ENCODE measurements at regions not wholly inside any gene's neighbourhood (a gene's known extent, or its start where the extent isn't known, plus 50 kb on each side); places are given as distances from the start of the nearest gene placed in this dataset.
"Not testable (repeated sequence)": the region's sequence is repeated elsewhere in the genome, so short reads cannot be mapped to it uniquely, and the experiment has no call there.

DNA sequence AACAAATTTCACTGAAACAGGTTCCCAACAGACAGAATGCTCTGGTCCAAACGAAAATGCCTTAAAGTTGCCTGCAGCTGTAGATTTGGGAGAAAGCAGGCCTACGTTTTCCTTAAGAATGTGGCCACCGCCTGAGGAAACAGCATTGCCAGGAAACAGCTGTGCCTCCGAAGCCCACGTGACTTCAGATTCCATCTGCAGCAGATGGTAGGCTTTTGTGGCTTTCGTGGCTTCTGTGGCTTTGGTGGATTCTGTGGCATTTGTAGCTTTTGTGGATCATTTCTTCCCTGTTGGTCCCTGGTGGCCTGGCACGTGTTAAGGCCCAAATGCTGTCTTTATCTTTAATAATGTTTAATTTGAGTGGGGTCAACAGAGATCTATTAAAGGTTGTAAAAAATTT is 222.9 kb downstream of the TTLL2 start:
- DNase-seq (ENCODE audit: low read depth): no peak

DNA sequence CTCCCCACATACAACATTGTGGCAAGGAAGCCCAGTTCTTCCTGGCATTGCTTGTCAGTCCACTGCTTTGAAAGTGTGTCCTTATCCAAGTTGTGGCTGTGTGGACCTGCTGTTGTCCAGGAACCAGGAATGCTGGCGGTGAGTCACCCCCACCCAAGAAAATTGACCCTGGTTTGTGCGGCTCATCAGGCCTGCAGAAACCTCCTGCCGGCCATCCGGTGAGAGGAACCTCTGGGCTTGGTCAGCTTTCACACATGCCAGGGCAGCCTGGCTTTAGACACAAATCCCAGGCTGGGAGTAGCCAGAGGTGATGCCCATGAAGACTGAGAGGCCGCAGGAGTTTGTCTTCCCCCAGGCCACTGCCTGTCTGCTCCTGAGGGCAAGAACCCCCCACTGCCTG is 223.6 kb downstream of the TTLL2 start:
- no peak for DNase-seq (ENCODE audit: low read depth)

- DNase-seq (ENCODE audit: low read depth): no peak
These were observed 224.3 kb downstream of the TTLL2 start for GRCh38 chr6:167549213-167549612.

DNA sequence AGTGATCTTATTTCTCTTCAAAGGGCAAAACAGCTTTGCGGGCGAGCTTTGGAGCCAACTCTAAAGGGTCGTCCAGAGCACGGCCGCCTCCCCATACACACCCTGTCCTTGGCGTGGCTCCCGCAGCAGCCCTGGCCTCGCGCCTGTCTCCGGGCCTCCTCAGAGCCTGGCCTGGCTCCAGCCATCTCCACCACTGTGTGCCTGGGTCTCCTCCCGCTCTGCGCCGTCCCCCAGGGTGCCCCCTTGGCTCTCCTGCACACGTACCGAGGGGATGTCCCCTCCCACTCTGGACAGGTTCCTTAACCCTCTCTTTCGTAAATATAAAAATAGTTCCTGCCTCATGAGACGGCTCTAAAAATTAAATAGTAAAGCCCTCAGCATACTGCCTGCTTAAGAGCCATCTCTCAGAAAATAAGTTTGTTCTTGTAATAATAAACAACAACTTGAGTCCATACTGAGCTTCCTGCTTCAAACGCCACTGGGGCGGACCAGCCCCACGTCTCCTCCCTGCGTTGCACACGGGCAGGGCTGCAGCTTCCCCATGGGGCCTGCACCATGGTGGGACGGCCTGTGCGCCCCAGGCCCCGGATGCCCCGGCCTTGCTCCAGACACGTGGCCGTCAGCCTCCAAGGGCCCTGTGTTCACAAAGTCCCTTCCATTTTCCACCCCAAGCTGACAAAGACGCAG is 226.2 kb downstream of the TTLL2 start:
- no peak for DNase-seq (ENCODE audit: low read depth)

DNA sequence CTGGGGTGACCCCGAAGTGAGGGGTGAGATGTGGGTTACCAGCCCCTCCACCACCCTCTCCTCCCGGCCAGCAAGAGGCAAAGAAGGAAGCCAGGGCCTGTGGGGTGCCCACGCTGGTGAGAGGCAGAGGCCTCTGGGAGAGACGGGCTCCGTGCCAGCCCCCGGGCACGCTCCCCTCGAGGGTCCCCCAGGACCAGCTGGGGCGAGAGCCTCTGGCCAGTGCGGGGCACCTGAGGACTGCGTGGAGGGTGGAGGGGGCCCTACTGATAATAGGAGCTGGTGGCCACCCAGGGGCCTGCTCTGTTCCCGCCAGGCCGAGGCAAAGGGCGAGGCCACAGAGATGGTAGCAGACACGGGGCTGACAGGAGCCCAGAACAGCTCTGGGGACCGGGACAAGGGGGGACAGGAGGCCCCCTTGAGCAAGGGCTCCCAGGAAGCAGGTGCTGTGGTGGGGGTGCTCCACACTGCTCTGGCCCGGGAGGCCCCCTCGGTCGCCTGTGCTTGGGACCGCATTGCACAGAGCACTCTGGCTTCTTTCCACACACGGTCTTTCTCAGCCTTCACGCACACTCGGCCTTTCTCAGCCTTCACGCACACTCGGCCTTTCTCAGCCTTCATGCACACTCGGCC is 226.9 kb downstream of the TTLL2 start:
- DNase-seq (ENCODE audit: low read depth): no peak

DNA sequence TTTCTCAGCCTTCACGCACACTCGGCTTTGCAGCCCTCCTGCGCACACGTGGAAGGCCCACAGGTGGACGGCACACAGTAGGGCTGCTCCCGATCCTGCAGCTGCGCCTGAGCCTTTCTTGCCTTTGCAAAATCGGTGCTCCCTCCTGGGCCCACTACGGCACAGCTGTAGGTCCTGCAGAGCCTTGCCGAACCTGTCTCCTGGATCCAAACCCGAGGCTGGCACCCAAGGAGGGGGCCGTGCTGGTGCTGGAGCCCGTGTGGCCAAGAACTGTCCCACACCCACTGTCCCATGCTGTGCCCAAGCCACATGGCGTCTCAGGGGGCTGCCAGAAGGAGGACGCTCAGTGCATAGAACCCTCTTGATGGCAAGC is 227.4 kb downstream of the TTLL2 start:
- DNase-seq (ENCODE audit: low read depth): no peak

- no peak for DNase-seq (ENCODE audit: low read depth)
These were observed 228.3 kb downstream of the TTLL2 start for GRCh38 chr6:167552961-167553735.

GRCh38 chr6:167553736-167554119 is 228.8 kb downstream of the TTLL2 start:
- no peak for DNase-seq (ENCODE audit: low read depth)

DNA sequence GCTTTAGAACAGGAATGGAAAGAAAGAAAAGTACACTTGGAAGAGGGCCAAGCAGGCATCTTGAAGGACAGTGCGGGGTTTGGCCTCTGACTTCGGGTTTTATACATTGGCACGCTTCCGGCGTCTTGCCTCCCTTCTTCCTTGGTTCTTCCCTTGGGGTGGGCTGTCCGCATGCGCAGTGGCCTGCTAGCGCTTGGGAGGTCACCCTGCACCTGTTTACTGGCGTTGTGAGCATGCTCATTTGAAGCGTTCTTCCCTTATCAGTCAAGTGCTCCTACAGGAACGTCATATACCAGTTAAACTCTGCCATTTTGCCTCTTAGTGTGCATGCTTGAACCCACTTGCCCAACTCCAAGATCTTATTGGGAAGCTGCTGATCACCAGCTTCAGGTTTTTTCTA is 230.0 kb downstream of the TTLL2 start:
- DNase-seq (ENCODE audit: low read depth): no peak

DNA sequence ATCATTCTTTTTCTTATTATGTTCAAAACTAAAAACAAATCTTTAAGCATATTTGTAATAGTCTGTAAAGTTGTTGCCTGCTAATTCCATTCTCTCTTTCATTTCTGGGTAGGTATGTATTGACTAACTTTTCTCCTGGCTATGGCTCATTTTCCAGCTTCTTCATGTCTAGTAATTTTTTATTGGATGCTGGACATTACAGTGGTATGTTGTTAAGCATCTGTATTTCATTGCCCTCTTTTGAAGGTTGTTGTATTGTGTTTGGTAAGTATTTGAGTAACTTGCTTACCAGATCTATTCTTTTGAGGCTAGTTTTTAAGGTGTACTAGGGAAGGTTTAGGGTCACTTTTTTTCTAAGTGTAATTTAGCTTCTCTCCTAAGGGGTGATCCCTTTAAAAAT is 230.9 kb downstream of the TTLL2 start:
- DNase-seq (ENCODE audit: low read depth): no peak

DNA sequence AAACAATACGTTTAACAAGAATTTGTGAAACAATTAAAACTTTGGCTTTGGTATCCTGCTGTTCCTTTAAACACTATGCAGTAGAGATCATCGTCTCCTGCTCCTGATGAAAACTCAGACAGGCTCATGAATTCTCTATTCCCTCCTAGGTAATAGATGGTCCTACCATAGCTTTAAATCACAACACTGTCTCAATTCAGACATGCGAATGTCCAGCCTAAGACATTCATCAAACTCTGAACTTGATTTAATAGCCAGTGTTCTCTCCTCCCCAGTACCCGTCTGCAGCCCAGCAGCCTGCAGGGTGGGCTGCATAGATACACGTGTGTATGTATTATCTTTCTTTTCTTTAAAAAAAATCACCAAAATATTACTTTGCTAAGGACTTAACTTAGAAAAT is 232.8 kb downstream of the TTLL2 start:
- DNase-seq (ENCODE audit: low read depth): no peak

GRCh38 chr6:167558246-167559177 is 233.6 kb downstream of the TTLL2 start:
- no peak for DNase-seq (ENCODE audit: low read depth)

GRCh38 chr6:167559675-167560479 is 235.0 kb downstream of the TTLL2 start:
- DNase-seq (ENCODE audit: low read depth): no peak

- no peak for DNase-seq (ENCODE audit: low read depth)
These were observed 236.0 kb downstream of the TTLL2 start for GRCh38 chr6:167560673-167561569.

DNA sequence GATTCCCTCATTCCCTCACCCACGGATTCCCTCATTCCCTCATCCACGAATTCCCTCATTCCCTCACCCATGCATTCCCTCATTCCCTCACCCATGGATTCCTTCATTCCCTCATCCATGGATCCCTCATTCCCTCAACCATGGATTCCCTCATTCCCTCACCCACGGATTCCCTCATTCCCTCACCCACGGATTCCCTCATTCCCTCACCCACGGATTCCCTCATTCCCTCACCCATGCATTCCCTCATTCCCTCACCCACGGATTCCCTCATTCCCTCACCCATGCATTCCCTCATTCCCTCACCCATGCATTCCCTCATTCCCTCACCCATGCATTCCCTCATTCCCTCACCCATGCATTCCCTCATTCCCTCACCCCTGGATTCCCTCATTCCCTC is 238.0 kb downstream of the TTLL2 start:
- not testable (repeated sequence) for DNase-seq (ENCODE audit: low read depth)

DNA sequence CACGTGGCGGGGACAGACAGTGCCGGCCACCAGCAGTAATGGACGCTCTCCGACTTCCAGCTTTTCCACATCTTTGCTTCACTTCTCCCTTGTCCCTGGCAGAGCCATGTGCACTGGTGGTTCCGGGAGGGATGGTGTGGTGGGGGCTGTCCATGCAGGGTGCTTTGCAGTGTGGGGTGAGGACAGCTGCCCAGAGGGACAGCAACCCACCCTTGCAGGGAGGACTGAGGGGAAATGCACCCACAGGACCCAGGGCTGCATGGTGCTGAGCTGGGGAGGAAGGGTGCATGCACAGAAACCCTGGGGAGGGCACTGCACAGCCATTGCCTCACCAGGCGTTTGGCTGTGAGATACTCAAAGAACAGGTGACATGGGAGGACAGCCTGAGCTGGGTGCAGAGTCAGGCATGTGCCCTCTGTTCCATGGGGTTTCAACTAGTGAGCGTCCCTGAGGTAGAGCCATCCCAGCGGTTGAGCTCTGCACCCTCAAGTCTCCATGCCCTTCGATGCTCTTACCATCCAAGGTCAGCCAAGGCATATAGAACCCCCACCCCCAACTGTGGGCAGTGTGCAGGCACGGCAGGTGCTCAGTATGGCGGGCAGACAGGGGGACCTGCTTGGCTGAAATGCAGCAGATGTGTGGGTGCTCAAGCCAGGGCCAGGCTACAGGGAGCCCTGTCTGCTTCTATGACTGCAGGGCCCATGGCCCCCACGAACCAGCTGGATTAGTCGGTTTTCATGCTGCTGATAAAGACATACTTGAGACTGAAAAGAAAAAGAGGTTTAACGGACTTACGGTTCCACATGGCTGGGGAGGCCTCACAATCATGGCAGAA is 239.7 kb downstream of the TTLL2 start:
- DNase-seq (ENCODE audit: low read depth): no peak

- no peak for DNase-seq (ENCODE audit: low read depth)
These were observed 240.5 kb downstream of the TTLL2 start for GRCh38 chr6:167565388-167565787.

DNA sequence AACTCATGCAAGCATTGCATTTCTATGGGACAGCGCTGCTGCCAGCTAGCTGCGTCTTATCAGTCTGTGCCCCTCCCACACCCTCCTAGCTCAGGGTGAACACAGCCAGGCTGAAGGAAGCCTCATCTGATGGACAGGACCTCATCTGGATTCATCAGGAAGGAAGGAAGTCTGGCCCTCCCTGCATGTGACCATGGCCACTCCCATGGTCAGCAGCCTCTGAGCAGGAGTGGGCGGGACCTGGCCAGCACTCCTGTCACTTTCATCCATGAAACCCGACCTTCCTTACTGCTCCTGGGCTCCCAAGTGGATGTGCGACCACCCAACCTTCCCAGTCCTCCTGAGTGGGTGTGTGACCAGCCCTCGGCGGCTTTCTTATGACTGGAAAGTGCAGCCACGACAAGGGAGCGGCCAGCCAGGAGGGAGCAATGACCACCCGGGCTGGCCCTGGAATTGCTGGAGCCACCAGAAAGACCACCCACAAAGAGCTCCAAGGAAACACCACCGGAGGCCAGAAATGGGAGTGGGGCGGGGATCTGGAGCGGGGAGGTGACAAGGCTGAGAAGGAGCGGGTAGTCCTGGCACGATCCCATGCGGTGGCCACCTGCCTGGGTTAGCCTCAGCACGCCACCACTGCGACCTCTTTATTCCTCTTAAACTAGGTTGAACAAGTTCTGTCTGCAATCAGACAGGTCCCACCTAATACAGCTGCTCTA is 241.2 kb downstream of the TTLL2 start:
- no peak for DNase-seq (ENCODE audit: low read depth)

DNA sequence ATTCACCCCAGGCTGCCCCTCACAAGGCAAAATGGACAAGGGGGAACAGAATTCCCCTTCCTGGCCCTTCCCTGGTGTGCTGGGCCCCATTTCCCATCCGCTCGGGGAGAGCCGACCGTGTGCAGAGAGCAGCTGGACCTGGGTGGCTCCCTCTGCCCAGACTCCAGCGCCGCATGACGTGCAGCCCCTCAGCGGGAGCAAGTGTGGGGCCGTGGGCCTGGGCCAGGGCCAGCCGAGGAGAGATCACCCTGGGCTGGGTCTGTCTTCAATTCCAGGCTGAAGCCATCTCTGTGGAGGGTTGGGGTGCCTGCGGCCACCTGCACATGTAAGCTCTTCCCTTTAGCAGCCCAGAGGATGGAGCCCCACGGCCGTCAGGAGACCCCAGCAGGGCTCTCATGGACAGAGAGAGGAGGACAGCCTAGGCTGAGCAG is 241.8 kb downstream of the TTLL2 start:
- DNase-seq (ENCODE audit: low read depth): no peak

Measured in fibroblast of gingiva (primary cell).